SK-N-SH (cell line): ENCODE measurements at regions not wholly inside any gene's neighbourhood (a gene's known extent, or its start where the extent isn't known, plus 50 kb on each side); places are given as distances from the start of the nearest gene placed in this dataset.

ENCODE experiments used
- CTCF ChIP-seq: fragments of 200-600 bp; sonication (generic); IDR thresholded peaks from 2 replicates; pipeline ENCODE4 v1.6.1; 2017; ENCODE audit warnings: antibody characterized with exemption, mild to moderate bottlenecking, moderate library complexity
- SMC3 ChIP-seq: IDR thresholded peaks from 2 replicates; pipeline ENCODE4 v1.6.1; 2012; ENCODE audit warnings: low read depth, low read length, improper control_type of control experiment

GRCh38 chr5:89638871-89639270 lies 755.9 kb upstream of the MEF2C start:
- TF ChIP-seq SMC3, result no peak
- no peak for TF ChIP-seq CTCF
